ENCODE measurements at regions not wholly inside any gene's neighbourhood (a gene's known extent, or its start where the extent isn't known, plus 50 kb on each side); places are given as distances from the start of the nearest gene placed in this dataset.

DNA sequence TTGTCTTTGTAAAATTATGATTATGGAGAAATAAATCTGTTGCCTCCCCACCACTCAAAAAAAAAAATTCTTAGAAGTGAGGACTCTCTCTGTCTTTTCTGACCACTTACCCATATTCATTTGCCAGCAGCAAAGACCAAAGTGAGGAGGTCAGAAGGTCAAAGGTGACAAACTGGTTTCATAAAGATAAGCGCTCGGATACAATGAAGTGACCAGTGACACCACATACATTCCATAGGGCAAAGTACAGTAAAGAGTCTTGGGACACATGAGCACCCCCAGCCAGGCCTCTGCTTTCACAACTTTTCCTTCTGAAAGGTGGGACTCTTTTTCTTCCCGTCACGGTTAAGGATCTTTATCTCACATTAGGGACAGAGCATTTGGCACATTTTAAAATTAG, 75.9 kb upstream of the TCF4 start:
- no peak overlapping the region for H4K8ac ChIP-seq (ENCODE audit: low read depth, low read length)
- H3K79me1 ChIP-seq (ENCODE audit: low read length): no peaks in the 10 kb centered on the region
- no peak overlapping the region for H3K56ac ChIP-seq (ENCODE audit: low read length)
- no peak overlapping the region for H3K27ac ChIP-seq (ENCODE audit: low read depth, low read length)
- no peak overlapping the region for H3K4me3 ChIP-seq (ENCODE audit: low read length)
- no peak overlapping the region for H3K18ac ChIP-seq (ENCODE audit: low read length)
- DNase-seq: no peak
- no peaks in the 10 kb centered on the region for H3K4me1 ChIP-seq (ENCODE audit: control insufficient read depth, low read depth, low read length)
- H4K5ac ChIP-seq (ENCODE audit: low read length): no peak overlapping the region
- no CpG with 5 or more reads among the region's 4 CpGs for WGBS (ENCODE audit: extremely low coverage, insufficient coverage, low lambda C conversion rate)
- no peak overlapping the region for H2BK15ac ChIP-seq (replicated peaks; ENCODE audit: low read depth)
- no peak overlapping the region for H2AK5ac ChIP-seq (ENCODE audit: low read length)
- no peak overlapping the region for H3K9ac ChIP-seq (ENCODE audit: low read length)
- no peak overlapping the region for H3K4me2 ChIP-seq (ENCODE audit: low read length)
- H3K23ac ChIP-seq (ENCODE audit: low read length): no peak overlapping the region
- no peak overlapping the region for H2BK120ac ChIP-seq (ENCODE audit: low read depth, low read length)
- H3K36me3 ChIP-seq (ENCODE audit: control insufficient read depth, insufficient read depth, low read length): no peaks in the 10 kb centered on the region
- no peaks in the 10 kb centered on the region for H3K27me3 ChIP-seq (ENCODE audit: insufficient read depth, low read length, poor library complexity)
- no peak overlapping the region for H3K4ac ChIP-seq (ENCODE audit: low read depth, low read length)
- H2BK5ac ChIP-seq (ENCODE audit: low read length): no peak overlapping the region
- no peaks in the 10 kb centered on the region for H3K79me2 ChIP-seq (ENCODE audit: control insufficient read depth, insufficient read depth, low read length)

DNA sequence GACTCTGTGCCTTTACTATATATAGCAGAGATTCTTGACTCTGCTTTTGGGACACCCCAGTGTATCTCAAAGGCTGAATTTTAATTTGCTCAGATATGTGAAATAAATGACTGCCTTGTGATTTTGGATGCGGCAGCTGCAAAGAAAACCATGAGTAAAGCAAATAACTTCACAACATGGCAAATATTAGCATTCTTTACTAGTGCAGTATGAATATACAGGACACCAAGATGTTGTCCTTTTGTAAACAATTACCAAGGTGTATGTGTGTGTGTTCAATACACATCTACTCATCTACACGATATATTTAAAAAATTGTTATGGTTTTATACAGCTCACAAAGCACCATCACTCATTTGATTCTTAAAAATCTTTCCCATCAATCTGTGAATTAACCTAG, 70.6 kb upstream of the TCF4 start:
- Histone ChIP-seq H3K79me1 (ENCODE audit: low read length) (no peaks in the 10 kb centered on the region), H3K4me1 (ENCODE audit: control insufficient read depth, low read depth, low read length) (no peaks in the 10 kb centered on the region), H3K9ac (ENCODE audit: low read length) (no peak overlapping the region), H2BK120ac (ENCODE audit: low read depth, low read length) (no peak overlapping the region), H4K8ac (ENCODE audit: low read depth, low read length) (no peak overlapping the region), H2BK5ac (ENCODE audit: low read length) (no peak overlapping the region), H2AK5ac (ENCODE audit: low read length) (no peak overlapping the region), H3K27me3 (ENCODE audit: insufficient read depth, low read length, poor library complexity) (no peaks in the 10 kb centered on the region), H3K4me3 (ENCODE audit: low read length) (no peak overlapping the region), H3K23ac (ENCODE audit: low read length) (no peak overlapping the region), H3K56ac (ENCODE audit: low read length) (no peak overlapping the region), H3K36me3 (ENCODE audit: control insufficient read depth, insufficient read depth, low read length) (no peaks in the 10 kb centered on the region), H4K5ac (ENCODE audit: low read length) (no peak overlapping the region), H3K79me2 (ENCODE audit: control insufficient read depth, insufficient read depth, low read length) (no peaks in the 10 kb centered on the region), H3K27ac (ENCODE audit: low read depth, low read length) (no peak overlapping the region), H3K4me2 (ENCODE audit: low read length) (no peak overlapping the region), H3K4ac (ENCODE audit: low read depth, low read length) (no peak overlapping the region), H2BK15ac (replicated peaks; ENCODE audit: low read depth) (no peak overlapping the region), H3K18ac (ENCODE audit: low read length) (no peak overlapping the region)
- DNase-seq: no peak
- 100% methylated on average over 1 of the region's 2 CpGs for WGBS (ENCODE audit: extremely low coverage, insufficient coverage, low lambda C conversion rate)

DNA sequence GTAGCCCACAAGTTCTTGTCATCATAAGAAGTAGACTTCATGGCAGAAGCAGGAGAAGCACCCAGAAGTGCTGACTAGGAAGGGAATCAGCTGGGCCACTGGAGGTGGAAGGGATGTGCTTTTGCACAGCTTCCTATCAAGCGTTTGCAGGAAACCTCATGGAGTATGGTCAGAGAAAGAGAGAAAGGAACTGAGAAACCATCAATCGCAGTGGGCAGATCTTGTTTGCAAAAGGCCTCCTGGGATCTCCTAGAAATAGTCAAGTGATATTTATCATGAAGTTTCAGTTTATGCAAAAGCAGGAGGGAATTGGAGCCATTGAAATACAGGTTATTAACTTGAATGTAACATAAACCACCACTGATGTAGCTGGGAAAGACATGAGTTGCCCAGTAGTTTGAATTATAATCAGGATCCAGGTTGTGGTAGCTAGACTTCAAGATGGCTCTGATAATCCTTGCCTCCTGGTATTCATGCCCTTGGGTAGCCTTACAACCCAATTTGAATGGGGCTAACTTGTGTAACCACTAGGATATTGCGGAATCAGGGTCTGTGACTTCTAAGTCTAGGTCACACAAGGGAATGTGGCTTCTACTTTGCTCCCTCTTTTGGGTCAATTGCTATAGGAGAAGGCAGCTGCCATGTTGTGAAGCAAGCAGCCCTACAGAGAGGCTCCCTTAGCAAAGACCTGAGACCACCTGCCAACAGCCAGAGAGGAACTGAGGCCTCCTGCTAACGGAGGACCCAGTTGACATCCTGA, 69.8 kb upstream of the TCF4 start:
- H3K36me3 ChIP-seq (ENCODE audit: control insufficient read depth, insufficient read depth, low read length): no peaks in the 10 kb centered on the region

DNA sequence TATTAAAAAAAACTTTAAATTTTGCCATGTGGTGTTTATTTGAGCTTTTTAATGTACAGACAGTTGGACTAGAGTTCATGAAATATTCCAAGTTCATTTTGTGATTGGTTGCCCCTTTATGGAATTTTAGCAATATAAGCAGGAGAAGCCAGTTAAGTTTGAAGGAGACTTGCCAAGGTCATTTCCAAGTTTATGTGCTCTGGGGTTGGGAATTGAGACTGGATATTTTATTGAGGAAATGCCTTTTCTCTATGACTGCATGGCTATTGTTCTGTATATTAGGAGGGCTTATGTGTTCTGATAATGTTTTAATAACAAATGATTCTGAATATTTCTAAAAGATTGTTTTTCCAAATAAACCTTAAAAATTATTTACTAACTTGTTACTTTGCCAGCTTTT, 67.0 kb upstream of the TCF4 start:
- Histone ChIP-seq H3K23ac (ENCODE audit: low read length) (no peak overlapping the region), H3K4me1 (ENCODE audit: control insufficient read depth, low read depth, low read length) (no peaks in the 10 kb centered on the region), H3K4ac (ENCODE audit: low read depth, low read length) (no peak overlapping the region), H3K4me3 (ENCODE audit: low read length) (no peak overlapping the region), H2BK5ac (ENCODE audit: low read length) (no peak overlapping the region), H3K36me3 (ENCODE audit: control insufficient read depth, insufficient read depth, low read length) (no peaks in the 10 kb centered on the region), H4K8ac (ENCODE audit: low read depth, low read length) (no peak overlapping the region), H3K56ac (ENCODE audit: low read length) (no peak overlapping the region), H3K79me2 (ENCODE audit: control insufficient read depth, insufficient read depth, low read length) (no peaks in the 10 kb centered on the region), H3K27me3 (ENCODE audit: insufficient read depth, low read length, poor library complexity) (no peaks in the 10 kb centered on the region), H3K27ac (ENCODE audit: low read depth, low read length) (no peak overlapping the region), H3K9ac (ENCODE audit: low read length) (no peak overlapping the region), H3K4me2 (ENCODE audit: low read length) (no peak overlapping the region), H3K79me1 (ENCODE audit: low read length) (no peaks in the 10 kb centered on the region), H2BK120ac (ENCODE audit: low read depth, low read length) (no peak overlapping the region), H2AK5ac (ENCODE audit: low read length) (no peak overlapping the region), H3K18ac (ENCODE audit: low read length) (no peak overlapping the region), H4K5ac (ENCODE audit: low read length) (no peak overlapping the region), H2BK15ac (replicated peaks; ENCODE audit: low read depth) (no peak overlapping the region)
- no peak for DNase-seq

More for the DNA sequence above, 69.8 kb upstream of the TCF4 start:
- H3K4me1 ChIP-seq (ENCODE audit: control insufficient read depth, low read depth, low read length): no peaks in the 10 kb centered on the region
- no peaks in the 10 kb centered on the region for H3K79me1 ChIP-seq (ENCODE audit: low read length)
- H3K79me2 ChIP-seq (ENCODE audit: control insufficient read depth, insufficient read depth, low read length): no peaks in the 10 kb centered on the region
- H3K18ac ChIP-seq (ENCODE audit: low read length): no peak overlapping the region
- no peak overlapping the region for H3K9ac ChIP-seq (ENCODE audit: low read length)
- H3K4ac ChIP-seq (ENCODE audit: low read depth, low read length): no peak overlapping the region
- no peak overlapping the region for H3K56ac ChIP-seq (ENCODE audit: low read length)
- WGBS (ENCODE audit: extremely low coverage, insufficient coverage, low lambda C conversion rate): no CpG with 5 or more reads among the region's 4 CpGs
- no peak overlapping the region for H2BK15ac ChIP-seq (replicated peaks; ENCODE audit: low read depth)
- H4K8ac ChIP-seq (ENCODE audit: low read depth, low read length): no peak overlapping the region
- H2AK5ac ChIP-seq (ENCODE audit: low read length): no peak overlapping the region
- no peak overlapping the region for H3K27ac ChIP-seq (ENCODE audit: low read depth, low read length)
- no peak overlapping the region for H2BK5ac ChIP-seq (ENCODE audit: low read length)
- H2BK120ac ChIP-seq (ENCODE audit: low read depth, low read length): no peak overlapping the region
- no peak overlapping the region for H3K4me2 ChIP-seq (ENCODE audit: low read length)
- DNase-seq: no peak
- no peak overlapping the region for H3K4me3 ChIP-seq (ENCODE audit: low read length)
- H4K5ac ChIP-seq (ENCODE audit: low read length): no peak overlapping the region
- H3K27me3 ChIP-seq (ENCODE audit: insufficient read depth, low read length, poor library complexity): no peaks in the 10 kb centered on the region
- no peak overlapping the region for H3K23ac ChIP-seq (ENCODE audit: low read length)

DNA sequence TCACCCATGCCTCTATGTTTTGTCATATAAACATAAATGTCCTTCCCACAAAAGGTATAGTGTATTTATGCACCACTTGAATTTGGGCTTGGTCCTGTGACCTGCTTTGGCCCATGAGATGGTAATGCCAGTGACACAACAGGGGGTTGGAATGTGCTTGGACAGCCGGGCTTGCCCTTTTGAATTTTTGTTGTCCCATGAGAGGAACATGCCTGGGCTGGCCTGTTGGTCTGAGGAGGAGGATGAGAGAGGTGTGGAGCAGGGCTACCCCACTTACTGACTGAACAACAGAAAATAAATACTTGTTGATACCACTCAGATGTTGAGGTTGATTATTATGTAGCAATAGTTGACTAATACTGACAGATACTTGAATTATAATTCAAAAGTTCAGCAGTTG, 63.2 kb upstream of the TCF4 start:
- H3K27ac ChIP-seq (ENCODE audit: low read depth, low read length): no peak overlapping the region
- WGBS (ENCODE audit: extremely low coverage, insufficient coverage, low lambda C conversion rate): no CpG with 5 or more reads among the region's 1 CpG
- H3K79me2 ChIP-seq (ENCODE audit: control insufficient read depth, insufficient read depth, low read length): no peaks in the 10 kb centered on the region
- no peaks in the 10 kb centered on the region for H3K27me3 ChIP-seq (ENCODE audit: insufficient read depth, low read length, poor library complexity)
- no peak overlapping the region for H4K5ac ChIP-seq (ENCODE audit: low read length)
- H2BK120ac ChIP-seq (ENCODE audit: low read depth, low read length): no peak overlapping the region
- DNase-seq: no peak
- no peaks in the 10 kb centered on the region for H3K4me1 ChIP-seq (ENCODE audit: control insufficient read depth, low read depth, low read length)
- H3K23ac ChIP-seq (ENCODE audit: low read length): no peak overlapping the region
- no peak overlapping the region for H3K9ac ChIP-seq (ENCODE audit: low read length)
- no peak overlapping the region for H2BK15ac ChIP-seq (replicated peaks; ENCODE audit: low read depth)
- H3K4ac ChIP-seq (ENCODE audit: low read depth, low read length): no peak overlapping the region
- no peak overlapping the region for H3K18ac ChIP-seq (ENCODE audit: low read length)
- no peak overlapping the region for H2AK5ac ChIP-seq (ENCODE audit: low read length)
- no peaks in the 10 kb centered on the region for H3K79me1 ChIP-seq (ENCODE audit: low read length)
- H4K8ac ChIP-seq (ENCODE audit: low read depth, low read length): no peak overlapping the region
- no peaks in the 10 kb centered on the region for H3K36me3 ChIP-seq (ENCODE audit: control insufficient read depth, insufficient read depth, low read length)
- no peak overlapping the region for H3K4me2 ChIP-seq (ENCODE audit: low read length)
- H3K56ac ChIP-seq (ENCODE audit: low read length): no peak overlapping the region
- H2BK5ac ChIP-seq (ENCODE audit: low read length): no peak overlapping the region
- no peak overlapping the region for H3K4me3 ChIP-seq (ENCODE audit: low read length)

DNA sequence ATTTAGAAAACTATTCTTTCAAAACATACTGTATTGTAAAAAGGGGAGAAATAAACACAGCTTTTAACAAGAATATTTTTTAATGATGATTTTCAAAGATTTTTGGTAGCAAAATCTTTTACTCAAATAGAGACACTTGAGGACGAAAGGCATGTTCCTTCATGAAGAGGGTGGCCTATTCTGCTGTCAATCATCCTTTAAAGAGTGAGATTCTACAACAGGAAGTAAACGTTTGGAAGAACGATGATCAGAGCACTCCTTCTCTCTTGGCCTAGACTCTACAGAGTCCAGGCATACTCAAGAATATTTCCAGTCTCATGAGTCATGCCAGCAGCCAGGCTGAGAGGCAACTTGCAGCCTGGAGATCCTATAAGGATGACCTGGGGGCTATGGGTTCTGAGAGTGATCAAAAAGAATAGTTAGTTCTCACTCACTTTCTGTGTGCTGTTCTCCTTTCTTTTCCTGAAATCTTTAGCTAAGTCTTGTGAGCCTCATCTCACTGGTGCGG, 62.4 kb upstream of the TCF4 start:
- H3K4me1 ChIP-seq (ENCODE audit: control insufficient read depth, low read depth, low read length): no peaks in the 10 kb centered on the region
- H3K4me2 ChIP-seq (ENCODE audit: low read length): no peak overlapping the region
- DNase-seq: no peak
- no CpG with 5 or more reads among the region's 4 CpGs for WGBS (ENCODE audit: extremely low coverage, insufficient coverage, low lambda C conversion rate)
- no peak overlapping the region for H3K23ac ChIP-seq (ENCODE audit: low read length)
- H3K27me3 ChIP-seq (ENCODE audit: insufficient read depth, low read length, poor library complexity): no peaks in the 10 kb centered on the region
- no peaks in the 10 kb centered on the region for H3K79me2 ChIP-seq (ENCODE audit: control insufficient read depth, insufficient read depth, low read length)
- H3K4ac ChIP-seq (ENCODE audit: low read depth, low read length): no peak overlapping the region
- no peak overlapping the region for H2BK5ac ChIP-seq (ENCODE audit: low read length)
- no peak overlapping the region for H4K5ac ChIP-seq (ENCODE audit: low read length)
- H3K18ac ChIP-seq (ENCODE audit: low read length): no peak overlapping the region
- H4K8ac ChIP-seq (ENCODE audit: low read depth, low read length): no peak overlapping the region
- no peaks in the 10 kb centered on the region for H3K79me1 ChIP-seq (ENCODE audit: low read length)
- H3K4me3 ChIP-seq (ENCODE audit: low read length): no peak overlapping the region
- no peaks in the 10 kb centered on the region for H3K36me3 ChIP-seq (ENCODE audit: control insufficient read depth, insufficient read depth, low read length)
- no peak overlapping the region for H2BK120ac ChIP-seq (ENCODE audit: low read depth, low read length)
- H3K27ac ChIP-seq (ENCODE audit: low read depth, low read length): no peak overlapping the region
- no peak overlapping the region for H3K56ac ChIP-seq (ENCODE audit: low read length)
- no peak overlapping the region for H2BK15ac ChIP-seq (replicated peaks; ENCODE audit: low read depth)
- H3K9ac ChIP-seq (ENCODE audit: low read length): no peak overlapping the region
- H2AK5ac ChIP-seq (ENCODE audit: low read length): no peak overlapping the region
